ENCODE measurements at regions not wholly inside any gene's neighbourhood (a gene's known extent, or its start where the extent isn't known, plus 50 kb on each side); places are given as distances from the start of the nearest gene placed in this dataset.
A peak's percentile ranks its signal among the peaks of the same experiment; 100 is the strongest.

GRCh38 chr12:24222968-24223367 is 273.5 kb upstream of the SOX5 start:
- no peak overlapping the region for H3K4me3 ChIP-seq
- H3K27ac ChIP-seq, result peak overlapping the region in 3 of 8 donors; percentile 3 to 53 (median 37)
- DNase-seq, result no peak
- no peaks in the 10 kb centered on the region for H3K36me3 ChIP-seq
- WGBS, 5 donors, result 65 to 82% (median 68%) methylated on average over 1 of the region's 1 CpG
- TF ChIP-seq POLR2AphosphoS5 (IDR thresholded peaks at IDR 0.05) (no peak), CTCF (IDR thresholded peaks at IDR 0.05 in 8 of 11, conservative IDR thresholded peaks at IDR 0.05 in 3 of 11) (no peak), POLR2A (IDR thresholded peaks at IDR 0.05) (no peak)
- H3K27me3 ChIP-seq (replicated peaks in 1 of 7), result no peaks in the 10 kb centered on the region
- intact Hi-C loops (cut with DNase I; ENCODE audit: low total_unique reads), result no loop called here
- no peaks in the 10 kb centered on the region for H3K9me3 ChIP-seq
- H3K4me1 ChIP-seq, result no peaks in the 10 kb centered on the region

- Histone ChIP-seq H3K27me3 (replicated peaks in 1 of 7) (no peaks in the 10 kb centered on the region), H3K36me3 (no peaks in the 10 kb centered on the region), H3K27ac (no peak overlapping the region), H3K4me1 (no peaks in the 10 kb centered on the region), H3K4me3 (no peak overlapping the region), H3K9me3 (no peaks in the 10 kb centered on the region)
- no peak for TF ChIP-seq POLR2AphosphoS5 (IDR thresholded peaks at IDR 0.05)
- TF ChIP-seq POLR2A (IDR thresholded peaks at IDR 0.05), result no peak
- TF ChIP-seq CTCF (IDR thresholded peaks at IDR 0.05 in 8 of 11, conservative IDR thresholded peaks at IDR 0.05 in 3 of 11), result no peak
- no peak for DNase-seq
- intact Hi-C loops (cut with DNase I; ENCODE audit: low total_unique reads), result no loop called here
- 74 to 85% (median 83%) methylated on average over 2 of the region's 2 CpGs for WGBS, 5 donors
These were observed 263.0 kb upstream of the SOX5 start for GRCh38 chr12:24212496-24212895.

- peaks cover 0 to 11% (median 0%) of the 10 kb centered on the region in 8 donors for H3K9me3 ChIP-seq
- intact Hi-C loops (cut with DNase I; ENCODE audit: low total_unique reads), result no loop called here
- DNase-seq, result no peak
- no peaks in the 10 kb centered on the region for H3K27me3 ChIP-seq (replicated peaks in 1 of 7)
- no peak overlapping the region for H3K27ac ChIP-seq
- 61 to 94% (median 84%) methylated on average over 2 of the region's 2 CpGs for WGBS, 5 donors
- no peak overlapping the region for H3K4me3 ChIP-seq
- H3K36me3 ChIP-seq, result no peaks in the 10 kb centered on the region
- H3K4me1 ChIP-seq, result no peaks in the 10 kb centered on the region
- TF ChIP-seq POLR2A (IDR thresholded peaks at IDR 0.05) (no peak), CTCF (IDR thresholded peaks at IDR 0.05 in 8 of 11, conservative IDR thresholded peaks at IDR 0.05 in 3 of 11) (no peak), POLR2AphosphoS5 (IDR thresholded peaks at IDR 0.05) (no peak)
These were observed 257.2 kb upstream of the SOX5 start for GRCh38 chr12:24206621-24207020.

GRCh38 chr12:24201258-24201970 is 251.9 kb upstream of the SOX5 start:
- Histone ChIP-seq H3K4me3 (no peak overlapping the region), H3K27me3 (replicated peaks in 1 of 7) (no peaks in the 10 kb centered on the region), H3K27ac (no peak overlapping the region), H3K4me1 (no peaks in the 10 kb centered on the region), H3K9me3 (peaks cover 0 to 11% (median 0%) of the 10 kb centered on the region in 8 donors), H3K36me3 (no peaks in the 10 kb centered on the region)
- no peak for TF ChIP-seq POLR2AphosphoS5 (IDR thresholded peaks at IDR 0.05)
- no peak for TF ChIP-seq CTCF (IDR thresholded peaks at IDR 0.05 in 8 of 11, conservative IDR thresholded peaks at IDR 0.05 in 3 of 11)
- no peak for DNase-seq
- WGBS, 5 donors, result 59 to 79% (median 76%) methylated on average over 3 of the region's 3 CpGs
- intact Hi-C loops (cut with DNase I; ENCODE audit: low total_unique reads), result no loop called here

All from spleen (tissue), 11 donors.